OCI-LY3 (cell line): ENCODE measurements at regions not wholly inside any gene's neighbourhood (a gene's known extent, or its start where the extent isn't known, plus 50 kb on each side); places are given as distances from the start of the nearest gene placed in this dataset.

ENCODE experiments used
- H2AFZ ChIP-seq: fragments of 200-600, 300-600 bp; shearing (Covaris generic); 2 replicates; pipeline ENCODE4 v1.6.0; 2014; ENCODE audit warnings: antibody characterized with exemption, low read depth, low read length
- H3K27ac ChIP-seq: fragments of 200-600, 300-600 bp; sonication (generic); 2 replicates; pipeline ENCODE4 v1.5.1; 2014; ENCODE audit warnings: mild to moderate bottlenecking, low read length, moderate library complexity, mixed read lengths
- H3K27me3 ChIP-seq: fragments of 200-600, 300-600 bp; sonication (generic); 2 replicates; pipeline ENCODE4 v1.6.1; 2014; ENCODE audit warnings: low read depth, low read length, mixed read lengths
- H3K36me3 ChIP-seq: fragments of 200-600, 300-600 bp; sonication (generic); replicated peaks from 2 replicates; pipeline ENCODE3; 2014; ENCODE audit warnings: low read depth, low read length, mixed read lengths
- H3K4me1 ChIP-seq: fragments of 300-600, 200-600 bp; sonication (generic); 2 replicates; pipeline ENCODE4 v1.6.1; 2014; ENCODE audit warnings: low read length, mixed read lengths
- H3K4me2 ChIP-seq: fragments of 200-600, 300-600 bp; sonication (generic); 2 replicates; pipeline ENCODE4 v1.6.1; 2014; ENCODE audit warnings: low read length, mixed read lengths
- H3K4me3 ChIP-seq: fragments of 300-600, 200-600 bp; sonication (generic); 2 replicates; pipeline ENCODE4 v1.5.1; 2014; ENCODE audit warnings: antibody characterized with exemption, mild to moderate bottlenecking, low read length, moderate library complexity
- H3K79me2 ChIP-seq: fragments of 300-600, 200-600 bp; shearing (Covaris generic); 2 replicates; pipeline ENCODE4 v1.6.1; 2014; ENCODE audit warnings: mild to moderate bottlenecking, low read length, mixed read lengths
- H3K9ac ChIP-seq: fragments of 300-600, 200-600 bp; shearing (Covaris generic); 2 replicates; pipeline ENCODE4 v1.6.0; 2014; ENCODE audit warnings: mild to moderate bottlenecking, low read length, moderate library complexity
- H3K9me3 ChIP-seq: fragments of 200-600, 300-600 bp; shearing (Covaris generic); 2 replicates; pipeline ENCODE4 v1.6.1; 2014; ENCODE audit warnings: low read length, mixed read lengths; ENCODE audit not compliant: insufficient read depth
- H4K20me1 ChIP-seq: fragments of 200-600, 300-600 bp; sonication (generic); 2 replicates; pipeline ENCODE4 v1.6.1; 2016; ENCODE audit warnings: low read length, mixed read lengths; ENCODE audit not compliant: insufficient read depth
- EZH2phosphoT487 ChIP-seq: fragments of 200-600 bp; shearing (Covaris generic); IDR thresholded peaks from 2 replicates; pipeline ENCODE4 v1.6.1; 2018; ENCODE audit warnings: antibody characterized with exemption, mixed run types, low read depth
- TF ChIP-seq, protein P1 (sequence below): fragments of 200-600, 300-600 bp; sonication (generic); IDR thresholded peaks from 2 replicates; pipeline ENCODE4 v1.5.1; 2014; ENCODE audit warnings: antibody characterized with exemption, low read length, low read depth

DNA sequence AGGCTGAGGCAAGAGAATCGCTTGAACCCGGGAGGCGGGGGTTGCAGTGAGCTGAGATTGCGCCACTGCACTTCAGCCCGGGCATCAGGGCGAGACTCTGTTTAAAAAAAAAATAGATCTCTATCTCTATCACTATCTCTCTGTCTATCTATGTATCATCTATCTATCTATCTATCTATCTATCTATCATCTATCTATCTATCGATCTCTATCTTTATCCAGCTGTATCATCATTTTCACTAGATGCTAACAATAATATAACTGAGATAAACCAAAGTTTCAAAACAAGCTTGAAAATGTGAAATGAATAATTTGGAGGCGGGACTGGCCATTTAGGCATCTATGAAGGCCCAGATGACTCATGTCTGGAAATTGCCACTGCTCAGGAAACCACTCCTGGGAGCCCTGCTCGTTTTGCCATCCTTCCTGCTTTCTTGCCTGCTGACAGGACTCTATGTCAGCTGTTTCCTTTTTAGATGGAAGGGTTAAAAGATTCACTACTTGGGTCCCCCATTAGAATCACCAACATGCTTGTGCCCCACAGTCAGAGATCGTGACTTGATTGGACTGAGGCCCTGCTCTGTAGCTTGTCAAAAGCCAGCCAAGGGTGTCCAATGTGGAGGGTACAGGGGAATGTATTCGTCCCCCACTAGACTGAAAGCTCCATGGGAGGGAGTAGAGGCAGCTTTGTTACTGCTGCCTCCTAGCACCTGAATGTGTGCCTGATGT, 61.7 kb downstream of the UTRN start:
- H3K4me2 ChIP-seq = no peak overlapping the region
- no peaks in the 10 kb centered on the region for H3K9me3 ChIP-seq
- no peaks in the 10 kb centered on the region for H3K79me2 ChIP-seq
- no peaks in the 10 kb centered on the region for H4K20me1 ChIP-seq
- no peak overlapping the region for H2AFZ ChIP-seq
- H3K4me1 ChIP-seq = peaks cover 2% of the 10 kb centered on the region
- no peak overlapping the region for H3K4me3 ChIP-seq
- no peak overlapping the region for H3K27ac ChIP-seq
- H3K9ac ChIP-seq = no peak overlapping the region
- no peaks in the 10 kb centered on the region for H3K36me3 ChIP-seq
- TF ChIP-seq EZH2phosphoT487 = no peak
- TF ChIP-seq, protein P1, sequence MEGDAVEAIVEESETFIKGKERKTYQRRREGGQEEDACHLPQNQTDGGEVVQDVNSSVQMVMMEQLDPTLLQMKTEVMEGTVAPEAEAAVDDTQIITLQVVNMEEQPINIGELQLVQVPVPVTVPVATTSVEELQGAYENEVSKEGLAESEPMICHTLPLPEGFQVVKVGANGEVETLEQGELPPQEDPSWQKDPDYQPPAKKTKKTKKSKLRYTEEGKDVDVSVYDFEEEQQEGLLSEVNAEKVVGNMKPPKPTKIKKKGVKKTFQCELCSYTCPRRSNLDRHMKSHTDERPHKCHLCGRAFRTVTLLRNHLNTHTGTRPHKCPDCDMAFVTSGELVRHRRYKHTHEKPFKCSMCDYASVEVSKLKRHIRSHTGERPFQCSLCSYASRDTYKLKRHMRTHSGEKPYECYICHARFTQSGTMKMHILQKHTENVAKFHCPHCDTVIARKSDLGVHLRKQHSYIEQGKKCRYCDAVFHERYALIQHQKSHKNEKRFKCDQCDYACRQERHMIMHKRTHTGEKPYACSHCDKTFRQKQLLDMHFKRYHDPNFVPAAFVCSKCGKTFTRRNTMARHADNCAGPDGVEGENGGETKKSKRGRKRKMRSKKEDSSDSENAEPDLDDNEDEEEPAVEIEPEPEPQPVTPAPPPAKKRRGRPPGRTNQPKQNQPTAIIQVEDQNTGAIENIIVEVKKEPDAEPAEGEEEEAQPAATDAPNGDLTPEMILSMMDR = no peak
- peaks cover 16% of the 10 kb centered on the region; the same call in 1 of the 2 replicates for H3K27me3 ChIP-seq

DNA sequence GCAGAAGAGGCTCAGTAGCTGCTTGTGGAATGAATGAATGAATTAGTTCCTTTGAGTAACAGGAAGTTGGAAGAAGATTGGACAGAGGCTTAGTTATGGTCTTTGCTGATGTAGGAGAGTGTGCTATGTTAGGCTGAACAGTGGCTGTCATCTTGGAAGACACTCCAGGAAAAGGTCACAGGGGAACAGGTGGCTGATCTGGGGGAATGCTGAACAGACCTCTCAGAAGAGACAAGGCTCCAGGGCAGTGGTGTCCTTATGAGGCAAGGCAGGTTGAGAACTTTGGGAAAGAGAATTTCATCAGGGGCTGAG, 62.3 kb downstream of the UTRN start:
- H3K27me3 ChIP-seq = peaks cover 18% of the 10 kb centered on the region; the same call in 1 of the 2 replicates
- no peak for TF ChIP-seq EZH2phosphoT487
- TF ChIP-seq, protein P1 = no peak
- no peaks in the 10 kb centered on the region for H3K79me2 ChIP-seq
- no peak overlapping the region for H3K27ac ChIP-seq
- H2AFZ ChIP-seq = no peak overlapping the region
- no peak overlapping the region for H3K4me2 ChIP-seq
- no peak overlapping the region for H3K4me3 ChIP-seq
- peaks cover 1% of the 10 kb centered on the region; the same call in 1 of the 2 replicates for H3K4me1 ChIP-seq
- H4K20me1 ChIP-seq = no peaks in the 10 kb centered on the region
- no peaks in the 10 kb centered on the region for H3K36me3 ChIP-seq
- no peak overlapping the region for H3K9ac ChIP-seq
- no peaks in the 10 kb centered on the region for H3K9me3 ChIP-seq

DNA sequence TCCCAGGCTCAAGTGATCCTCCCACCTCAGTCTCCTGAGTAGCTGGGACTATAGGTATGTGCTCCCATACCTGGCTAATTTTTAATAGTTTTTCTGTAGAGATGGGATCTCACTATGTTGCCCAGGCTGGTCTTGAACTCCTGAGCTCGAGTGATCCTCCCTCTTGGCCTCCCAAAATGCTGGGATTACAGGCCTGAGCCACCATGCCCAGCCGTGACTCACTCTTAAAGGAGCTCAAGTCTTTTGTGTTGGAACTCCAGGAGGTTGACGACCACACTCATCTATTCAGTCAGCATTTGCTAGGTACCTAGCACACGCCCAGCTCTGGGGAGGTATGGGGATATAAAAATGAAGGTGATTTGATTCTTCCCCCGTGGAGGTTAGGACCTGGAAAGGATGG, 62.8 kb downstream of the UTRN start:
- no peak overlapping the region for H2AFZ ChIP-seq
- peaks cover 3% of the 10 kb centered on the region; the same call in 1 of the 2 replicates for H3K4me1 ChIP-seq
- peaks cover 18% of the 10 kb centered on the region; the same call in 1 of the 2 replicates for H3K27me3 ChIP-seq
- no peak overlapping the region for H3K9ac ChIP-seq
- no peaks in the 10 kb centered on the region for H3K9me3 ChIP-seq
- no peak overlapping the region for H3K4me2 ChIP-seq
- no peaks in the 10 kb centered on the region for H3K36me3 ChIP-seq
- H3K79me2 ChIP-seq = no peaks in the 10 kb centered on the region
- no peak overlapping the region for H3K4me3 ChIP-seq
- no peaks in the 10 kb centered on the region for H4K20me1 ChIP-seq
- TF ChIP-seq EZH2phosphoT487 = no peak
- TF ChIP-seq, protein P1 = no peak
- H3K27ac ChIP-seq = no peak overlapping the region

DNA sequence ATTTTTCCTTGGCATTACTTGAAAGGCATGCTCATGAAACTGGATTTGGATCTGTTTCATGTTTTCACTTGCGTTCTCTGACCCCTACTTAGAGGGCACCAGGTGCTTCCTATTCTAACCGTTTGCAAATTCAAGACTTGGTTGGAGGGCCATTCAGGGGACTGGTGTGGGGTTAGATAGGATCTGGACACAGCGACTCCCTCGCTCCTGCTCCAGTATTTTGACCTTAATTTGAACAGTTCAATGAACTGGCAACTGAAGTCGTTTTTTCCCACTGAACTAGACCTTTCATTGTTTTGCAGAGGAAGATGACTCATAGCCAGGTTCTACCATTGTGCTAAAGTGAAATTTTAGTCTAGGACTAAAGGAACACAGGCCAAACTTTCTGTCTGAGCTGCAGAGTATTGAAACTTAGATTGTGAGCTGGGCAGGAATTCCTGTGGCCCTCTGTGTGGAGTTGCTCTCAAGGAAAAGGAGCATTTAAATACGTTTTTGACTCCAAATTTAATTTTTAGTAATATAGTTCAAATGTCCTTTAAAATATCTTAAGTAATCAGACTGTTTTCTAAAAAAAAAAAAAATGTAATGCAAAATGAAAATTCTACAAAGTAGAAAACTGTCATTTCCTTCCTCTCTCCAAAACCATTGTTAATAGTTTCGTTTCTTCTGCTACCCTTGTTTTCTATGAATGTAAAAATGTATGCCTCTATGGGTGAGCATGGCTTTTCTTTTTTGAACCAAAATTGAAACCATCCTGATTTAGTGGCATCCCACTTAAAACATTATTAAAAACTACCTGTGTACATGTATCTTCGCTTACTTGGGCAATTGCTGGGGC, 64.8 kb downstream of the UTRN start:
- H4K20me1 ChIP-seq = no peaks in the 10 kb centered on the region
- H2AFZ ChIP-seq = no peak overlapping the region
- H3K4me2 ChIP-seq = no peak overlapping the region
- no peaks in the 10 kb centered on the region for H3K9me3 ChIP-seq
- H3K4me3 ChIP-seq = no peak overlapping the region
- H3K36me3 ChIP-seq = no peaks in the 10 kb centered on the region
- no peaks in the 10 kb centered on the region for H3K79me2 ChIP-seq
- H3K4me1 ChIP-seq = peaks cover 3% of the 10 kb centered on the region; the same call in 1 of the 2 replicates
- no peak overlapping the region for H3K27ac ChIP-seq
- H3K9ac ChIP-seq = no peak overlapping the region
- TF ChIP-seq EZH2phosphoT487 = no peak
- TF ChIP-seq, protein P1 = no peak
- H3K27me3 ChIP-seq = peaks cover 18% of the 10 kb centered on the region; the same call in 1 of the 2 replicates
